NCI-H510A (cell line): ENCODE measurements at regions not wholly inside any gene's neighbourhood (a gene's known extent, or its start where the extent isn't known, plus 50 kb on each side); places are given as distances from the start of the nearest gene placed in this dataset.

ENCODE experiments used
- DNase-seq: peaks from one replicate; lab custom pipeline; 2025; lab: John Stamatoyannopoulos, UW

DNA sequence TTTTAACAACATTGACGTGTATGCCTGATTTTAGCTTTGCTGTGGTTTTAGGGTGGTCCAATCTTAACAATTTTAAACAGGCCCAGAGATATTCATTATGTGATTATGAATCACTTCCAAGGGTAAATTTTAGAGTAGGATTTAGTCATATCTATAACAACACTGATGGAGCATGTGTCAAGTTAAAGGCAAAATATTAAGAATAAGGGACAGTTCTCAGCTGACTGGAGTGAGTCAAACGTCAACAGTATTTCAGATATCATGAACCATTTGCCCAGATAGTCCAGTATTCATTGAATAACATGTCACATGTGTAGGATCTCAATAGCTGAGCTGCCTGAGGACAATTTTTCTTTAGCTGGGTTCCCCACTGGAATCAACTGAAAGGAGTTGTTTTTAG lies 61.3 kb upstream of the VCX2 start:
- DNase-seq: no peak

- no peak for DNase-seq
Observed at GRCh38 chrX:8233091-8233490, 62.0 kb upstream of the VCX2 start.

DNA sequence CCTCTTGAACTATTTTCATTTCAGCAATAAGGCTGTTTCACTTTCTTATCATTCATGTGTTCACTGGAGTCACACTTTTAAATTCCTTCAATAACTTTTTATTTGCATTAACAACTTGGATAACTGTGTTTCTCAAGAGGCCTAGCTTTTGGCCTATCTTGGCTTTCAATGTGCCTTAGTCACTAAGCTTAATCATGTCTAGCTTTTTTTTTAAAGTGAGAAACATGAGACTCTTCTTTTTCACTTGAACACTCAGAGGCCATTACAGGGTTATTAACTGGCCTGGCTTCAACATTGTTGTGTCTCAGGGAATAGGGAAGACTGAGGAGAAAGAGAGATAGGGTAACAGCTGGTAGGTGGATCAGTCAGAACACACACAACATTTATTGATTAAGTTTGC lies 64.0 kb upstream of the VCX2 start:
- no peak for DNase-seq

DNA sequence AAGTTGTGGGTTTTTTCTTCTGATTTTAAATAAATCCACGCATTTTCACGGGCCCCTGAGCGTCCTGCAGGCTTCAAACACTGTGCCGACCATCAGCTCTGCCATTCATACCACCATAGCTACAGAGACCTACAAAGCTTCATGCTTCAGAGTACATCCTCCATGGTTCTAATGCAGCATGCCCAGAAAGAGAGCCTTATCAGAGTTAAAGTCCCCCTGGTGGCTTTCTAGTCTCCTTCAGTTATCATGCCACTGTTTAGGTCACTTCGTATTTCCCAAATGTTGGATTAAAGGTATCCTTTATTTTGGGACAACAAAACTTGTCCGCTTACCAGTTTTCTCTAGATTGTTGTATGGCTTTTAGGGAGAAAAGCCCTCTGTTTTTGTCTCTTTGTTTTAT lies 66.7 kb upstream of the VCX2 start:
- DNase-seq: no peak

- no peak for DNase-seq
Observed at GRCh38 chrX:8242431-8243020, 71.5 kb upstream of the VCX2 start.

GRCh38 chrX:8244301-8244700 lies 73.2 kb upstream of the VCX2 start:
- DNase-seq: no peak

DNA sequence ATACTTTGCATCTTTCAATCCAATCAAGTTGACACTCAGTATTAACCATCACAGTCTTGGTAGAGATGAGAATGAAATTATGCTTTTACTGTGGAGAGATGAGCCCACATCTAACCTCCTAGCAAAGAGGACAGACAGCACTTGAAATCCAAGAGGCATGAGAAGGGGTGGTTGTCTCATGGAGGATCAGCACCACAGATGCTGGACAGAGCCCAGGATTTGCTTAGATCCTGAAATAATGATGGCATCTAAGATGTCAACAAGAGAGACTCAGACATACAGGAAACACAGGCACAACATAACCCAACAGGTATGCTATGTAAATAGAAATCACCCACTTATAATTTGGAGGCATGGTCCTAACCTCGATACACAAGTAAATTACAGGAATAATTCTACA lies 74.3 kb upstream of the VCX2 start:
- no peak for DNase-seq

GRCh38 chrX:8253096-8253495 lies 82.0 kb upstream of the VCX2 start:
- DNase-seq: no peak

- DNase-seq: no peak
Observed at GRCh38 chrX:8254401-8254800, 83.3 kb upstream of the VCX2 start.

GRCh38 chrX:8272821-8273220 lies 101.8 kb upstream of the VCX2 start:
- DNase-seq: no peak

DNA sequence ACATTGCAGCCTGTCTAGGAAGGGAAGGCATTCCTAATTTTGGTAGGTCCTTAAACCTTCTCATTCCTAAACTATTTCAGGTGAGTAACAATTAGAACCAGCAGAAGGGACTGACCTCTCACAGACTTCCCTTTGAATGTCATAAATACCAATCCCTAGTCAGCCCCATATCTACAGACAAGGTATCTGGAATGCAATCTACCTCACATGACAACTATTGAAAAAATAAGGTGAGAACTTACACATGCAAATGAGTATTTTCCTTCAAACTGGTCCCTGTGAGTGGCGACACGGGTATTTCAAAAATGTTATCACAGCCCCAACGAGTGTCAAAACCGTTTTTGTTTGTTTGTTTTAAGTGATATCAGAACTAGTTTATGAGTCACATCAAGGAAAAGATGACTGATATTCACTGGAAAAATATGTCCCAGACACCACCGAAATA lies 102.4 kb upstream of the VCX2 start:
- no peak for DNase-seq

GRCh38 chrX:8274170-8274569 lies 103.1 kb upstream of the VCX2 start:
- no peak for DNase-seq

- no peak for DNase-seq
Observed at GRCh38 chrX:8278557-8278956, 107.5 kb upstream of the VCX2 start.

DNA sequence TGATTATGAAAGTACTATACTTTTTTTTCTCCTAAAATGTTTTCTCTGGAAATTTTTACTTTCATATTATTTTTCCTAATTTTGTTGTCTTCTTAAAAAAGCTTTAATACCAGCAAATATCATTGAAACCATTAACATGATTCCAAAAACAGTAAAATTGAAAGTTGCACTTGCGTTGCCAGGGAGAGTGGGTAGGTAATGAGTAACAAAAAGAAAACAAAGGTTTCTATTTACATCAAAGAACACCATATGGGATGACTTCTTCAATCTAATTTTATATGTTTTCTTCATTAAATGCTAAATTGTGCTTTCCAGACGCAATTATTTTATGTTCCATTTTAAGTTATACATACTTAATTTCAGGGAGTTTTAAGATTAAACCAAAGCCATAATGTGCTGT lies 108.3 kb upstream of the VCX2 start:
- DNase-seq: no peak

DNA sequence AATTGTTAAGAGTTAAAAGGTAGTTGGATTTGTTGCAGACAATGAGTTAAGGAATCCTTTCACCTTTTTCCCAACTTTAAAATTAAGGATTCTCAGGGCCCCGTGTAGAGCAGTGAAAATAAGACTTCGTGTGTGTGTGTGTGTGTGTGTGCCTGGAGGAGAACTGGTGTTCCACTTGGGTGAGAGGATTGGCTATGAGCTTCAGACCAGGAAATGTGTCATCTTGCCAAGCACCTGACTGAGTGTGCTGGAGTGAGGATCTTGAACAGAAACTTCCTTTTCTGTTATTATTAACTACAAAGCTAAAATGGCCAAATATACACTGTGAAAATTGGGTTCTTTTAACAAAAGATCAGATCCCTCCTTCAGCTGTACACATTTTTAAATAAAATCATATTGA lies 113.1 kb upstream of the VCX2 start:
- no peak for DNase-seq

- DNase-seq: no peak
Observed at GRCh38 chrX:8288590-8288989, 117.5 kb upstream of the VCX2 start.

DNA sequence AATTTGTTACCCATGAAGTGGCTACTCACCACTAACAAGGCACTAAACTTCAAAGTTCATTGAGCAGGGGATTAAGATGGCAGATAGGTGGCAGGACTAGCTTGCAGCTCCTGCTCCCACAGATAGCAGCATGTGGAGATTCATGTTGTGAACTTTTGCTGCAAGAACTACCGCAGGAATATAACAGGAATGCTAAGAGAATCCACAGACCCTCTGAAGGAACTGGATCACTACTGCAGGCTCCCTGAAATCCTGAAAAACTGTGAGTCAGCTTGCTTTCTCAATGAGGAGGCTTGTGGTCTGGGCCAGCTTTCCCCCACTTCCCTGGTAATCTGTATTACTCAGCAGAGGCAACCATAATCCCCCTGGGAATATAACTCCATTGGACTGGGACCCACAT lies 118.5 kb upstream of the VCX2 start:
- no peak for DNase-seq

- DNase-seq: no peak
Observed at GRCh38 chrX:8297766-8298165, 126.7 kb upstream of the VCX2 start.

- DNase-seq: no peak
Observed at GRCh38 chrX:8304668-8305067, 133.6 kb upstream of the VCX2 start.

DNA sequence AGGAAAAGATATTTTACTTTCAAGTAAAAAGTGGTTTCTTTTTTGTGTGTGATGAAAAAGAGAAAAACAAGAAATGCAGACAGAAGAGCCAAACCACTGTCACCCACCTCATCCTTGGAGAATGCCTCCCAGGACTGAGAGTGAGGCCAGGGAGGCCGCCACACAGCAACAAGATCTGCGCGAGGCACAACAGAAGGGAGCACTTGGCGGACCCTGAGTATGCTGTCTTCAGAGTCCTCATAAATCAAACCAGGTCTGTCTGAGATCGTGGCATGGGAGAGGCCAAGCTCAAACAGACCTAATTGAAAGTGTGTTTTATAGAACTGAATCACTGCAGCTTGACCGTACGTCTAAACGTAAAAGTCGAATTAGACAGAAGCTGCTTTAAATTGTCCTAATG lies 134.3 kb upstream of the VCX2 start:
- no peak for DNase-seq

DNA sequence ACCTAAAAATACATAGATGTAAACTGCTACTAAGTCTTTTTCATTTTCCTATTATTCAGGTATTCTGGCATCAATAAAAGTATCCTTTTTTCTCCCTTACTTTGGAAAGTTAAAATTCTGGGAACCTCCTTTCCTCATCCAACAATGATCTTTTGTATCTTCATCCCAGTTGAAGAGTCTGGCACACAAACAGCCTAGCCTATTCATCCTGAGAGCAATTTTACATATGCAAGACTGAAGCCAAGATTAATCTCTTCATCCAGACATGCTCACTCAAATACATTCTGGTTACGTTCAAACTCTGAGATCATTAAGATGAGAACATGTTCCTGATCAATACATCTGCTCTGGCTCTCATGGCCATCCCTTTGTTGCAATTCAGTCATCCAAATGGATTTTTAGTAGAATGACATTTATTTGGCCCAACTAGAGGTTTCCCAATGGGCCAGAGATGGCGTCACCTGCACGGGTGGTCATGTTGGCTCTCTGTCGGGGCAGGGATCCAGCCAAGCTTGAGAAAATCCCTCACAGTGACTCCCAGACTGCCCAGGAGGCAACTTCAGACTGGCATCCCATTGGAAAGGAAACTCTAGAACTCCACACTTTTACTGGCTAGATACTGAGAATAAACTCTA lies 135.3 kb upstream of the VCX2 start:
- DNase-seq: no peak

- no peak for DNase-seq
Observed at GRCh38 chrX:8310409-8310808, 139.3 kb upstream of the VCX2 start.

DNA sequence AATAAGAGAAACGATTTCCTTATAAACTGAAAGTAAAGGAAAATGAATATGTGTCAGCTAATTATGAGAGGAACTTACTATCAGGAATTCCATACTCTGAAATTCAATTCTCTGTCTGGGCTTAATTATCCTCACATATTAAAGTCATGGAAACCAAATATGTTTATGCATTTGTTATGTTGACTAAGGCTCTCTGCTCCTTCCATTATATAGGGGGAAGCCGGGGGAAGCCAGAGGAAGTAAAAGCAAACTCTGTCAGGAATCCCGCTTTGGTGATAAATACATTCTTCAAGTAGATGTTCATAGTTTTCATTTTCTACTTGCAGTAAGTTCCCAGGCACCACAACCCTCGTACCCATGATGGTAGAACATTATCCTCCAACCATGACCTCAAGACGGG lies 142.8 kb upstream of the VCX2 start:
- no peak for DNase-seq

DNA sequence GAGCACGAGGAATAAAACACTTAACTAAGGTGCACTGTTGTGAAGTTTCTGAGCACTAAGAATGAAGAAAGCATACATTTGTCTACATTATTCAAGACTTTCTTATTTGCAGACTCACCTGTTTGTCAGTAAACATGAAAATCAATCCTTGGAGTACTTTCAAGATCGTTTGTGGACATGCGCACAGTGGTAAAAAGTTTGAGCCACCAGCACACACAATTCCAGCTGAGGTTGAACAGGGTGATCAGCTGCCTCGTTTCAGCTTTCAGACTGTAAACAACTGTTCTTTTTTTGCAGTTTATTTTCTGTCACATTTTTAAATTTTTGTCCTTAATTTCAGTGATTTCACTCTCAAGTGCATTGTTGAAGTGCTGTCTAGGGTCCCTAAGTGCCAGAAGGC lies 143.8 kb upstream of the VCX2 start:
- no peak for DNase-seq
